GM19438 (cell line): ENCODE measurements at regions not wholly inside any gene's neighbourhood (a gene's known extent, or its start where the extent isn't known, plus 50 kb on each side); places are given as distances from the start of the nearest gene placed in this dataset.
"Not testable (repeated sequence)": the region's sequence is repeated elsewhere in the genome, so short reads cannot be mapped to it uniquely, and the experiment has no call there.

Experiments used
- ATAC-seq: cut with Tn5 transposase; IDR thresholded peaks from one replicate; pipeline ENCODE4 v1.9.1; 2021; ENCODE audit warnings: low read depth; ENCODE audit not compliant: unreplicated experiment

DNA sequence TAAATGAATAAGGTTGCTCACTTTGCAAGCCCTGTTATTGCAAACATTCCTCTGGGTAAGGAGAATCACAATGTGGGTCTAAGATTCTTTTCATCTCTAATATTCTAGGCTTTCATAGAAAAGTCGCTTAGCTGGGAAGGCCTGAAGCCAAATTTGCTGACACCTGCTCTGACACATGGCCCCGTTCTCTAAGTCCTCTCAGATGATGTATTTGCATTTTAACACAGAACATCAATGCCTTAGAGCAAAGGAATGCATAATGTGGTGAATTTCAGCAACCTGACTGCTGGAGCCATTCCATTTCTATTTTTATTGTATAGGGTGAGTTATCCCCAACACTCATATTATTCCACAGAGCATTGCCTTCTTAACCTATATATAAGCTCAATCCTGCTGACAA is 682.1 kb upstream of the NRP1 start:
- no peak for ATAC-seq

DNA sequence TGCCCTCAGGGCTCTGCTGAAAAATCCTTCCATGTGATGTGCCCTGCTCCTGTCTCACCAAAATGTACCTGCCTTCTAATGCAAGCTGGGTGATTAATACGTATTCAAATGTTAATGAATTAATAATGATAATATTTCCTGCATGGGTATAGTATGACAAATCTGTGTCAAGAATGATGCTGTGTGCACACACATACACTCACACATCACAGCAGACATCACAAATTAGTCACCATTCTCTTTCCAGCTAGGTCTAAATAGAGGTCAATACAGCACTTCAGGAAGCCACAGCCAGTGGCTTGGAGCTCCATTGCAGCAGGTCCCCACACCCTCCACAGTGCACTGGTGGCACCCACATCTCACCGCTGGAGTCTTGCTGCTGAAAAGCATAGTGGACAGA is 681.2 kb upstream of the NRP1 start:
- no peak for ATAC-seq

DNA sequence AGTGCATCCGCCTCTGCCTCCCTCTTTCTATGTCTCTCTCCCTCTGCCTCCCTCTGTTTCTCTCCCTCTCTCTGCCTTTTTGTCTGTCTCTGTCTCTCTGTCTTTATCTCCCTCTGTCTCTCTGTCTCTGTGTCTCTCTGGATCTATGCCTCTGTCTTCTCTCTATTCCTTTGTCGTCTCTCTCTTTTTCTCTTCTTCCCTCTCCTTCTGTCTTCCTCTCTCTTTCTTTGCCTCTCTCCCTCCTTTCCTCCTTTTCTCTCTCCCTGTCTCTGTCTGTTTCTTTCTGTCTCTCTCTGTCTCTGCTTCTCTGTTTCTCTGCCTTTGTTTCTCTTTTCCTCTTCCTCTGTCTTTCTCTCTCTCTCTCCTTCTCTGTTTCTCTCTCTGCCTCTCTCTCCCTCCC is 678.8 kb upstream of the NRP1 start:
- no peak for ATAC-seq

DNA sequence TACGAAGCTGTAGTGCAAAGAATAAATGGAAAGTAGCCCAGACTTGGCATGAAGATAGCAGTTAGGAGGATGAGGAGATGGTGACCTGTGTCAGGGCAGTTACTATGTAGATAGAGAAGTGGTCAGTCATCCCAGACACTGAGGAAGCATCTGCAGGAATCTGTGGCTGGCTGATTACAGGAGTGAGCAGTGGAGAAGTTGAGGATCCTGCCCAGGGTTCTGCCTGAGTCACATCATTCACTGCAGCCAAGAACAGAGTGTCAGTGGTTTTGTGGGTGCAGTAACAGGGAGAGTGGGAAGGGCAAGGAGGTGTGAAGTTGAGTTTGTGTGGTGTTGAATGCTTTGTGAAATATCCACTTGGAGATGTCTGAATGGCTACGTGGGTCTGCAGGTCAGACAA is 676.4 kb upstream of the NRP1 start:
- no peak for ATAC-seq

DNA sequence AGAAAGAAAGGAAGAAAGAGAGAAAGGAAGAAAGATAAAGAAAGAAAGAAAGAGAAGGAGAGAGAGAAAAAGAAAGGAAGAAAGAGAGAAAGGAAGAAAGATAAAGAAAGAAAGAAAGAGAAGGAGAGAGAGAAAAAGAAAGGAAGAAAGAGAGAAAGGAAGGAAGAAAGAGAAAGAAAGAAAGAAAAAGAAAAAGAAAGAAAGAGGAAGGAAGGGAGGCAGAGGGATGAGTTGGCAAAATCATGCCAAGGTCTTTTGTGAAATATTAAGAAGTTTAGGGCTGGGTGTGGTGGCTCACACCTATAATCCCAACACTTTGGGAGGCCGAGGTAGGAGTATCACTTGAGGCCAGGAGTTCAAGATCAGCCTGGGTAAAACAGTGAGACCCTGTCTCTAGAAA is 675.8 kb upstream of the NRP1 start:
- not testable (repeated sequence) for ATAC-seq

DNA sequence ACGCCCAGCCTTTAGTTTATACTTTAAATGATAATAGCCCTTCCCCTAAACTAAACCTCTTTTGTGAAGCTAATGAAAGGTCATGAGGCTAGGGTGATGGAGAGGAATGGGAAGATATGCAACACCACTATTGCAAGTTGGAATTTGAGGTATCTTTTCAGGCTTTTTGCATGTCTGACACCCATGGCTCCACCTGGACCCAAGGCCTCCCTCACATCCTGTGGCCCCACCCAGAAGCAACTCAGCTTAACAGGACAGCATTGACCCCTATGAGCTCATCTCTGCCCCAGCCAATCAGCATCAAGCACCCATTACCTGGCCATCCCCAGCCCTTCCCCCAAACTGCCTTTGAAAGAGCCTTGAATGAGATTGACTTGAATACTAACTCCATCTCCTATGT is 674.2 kb upstream of the NRP1 start:
- ATAC-seq: no peak

DNA sequence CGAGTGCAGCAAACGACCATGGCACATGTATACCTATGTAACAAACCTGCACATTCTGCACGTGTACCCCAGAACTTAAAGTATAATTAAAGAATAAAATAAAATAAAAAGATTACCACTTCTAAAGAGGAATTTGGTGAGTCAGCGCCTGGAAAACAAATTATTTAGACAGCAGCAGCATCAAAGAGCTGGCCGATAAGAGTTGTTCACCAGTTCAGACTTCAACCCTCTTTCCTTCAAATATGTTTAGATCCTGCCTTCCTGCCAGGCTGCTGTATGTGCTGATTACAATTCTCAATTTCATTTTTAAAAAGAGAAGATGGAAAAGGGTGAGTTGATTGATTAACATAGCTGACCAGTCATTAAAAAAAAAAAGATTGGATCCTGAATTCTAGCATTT is 672.0 kb upstream of the NRP1 start:
- ATAC-seq: no peak

DNA sequence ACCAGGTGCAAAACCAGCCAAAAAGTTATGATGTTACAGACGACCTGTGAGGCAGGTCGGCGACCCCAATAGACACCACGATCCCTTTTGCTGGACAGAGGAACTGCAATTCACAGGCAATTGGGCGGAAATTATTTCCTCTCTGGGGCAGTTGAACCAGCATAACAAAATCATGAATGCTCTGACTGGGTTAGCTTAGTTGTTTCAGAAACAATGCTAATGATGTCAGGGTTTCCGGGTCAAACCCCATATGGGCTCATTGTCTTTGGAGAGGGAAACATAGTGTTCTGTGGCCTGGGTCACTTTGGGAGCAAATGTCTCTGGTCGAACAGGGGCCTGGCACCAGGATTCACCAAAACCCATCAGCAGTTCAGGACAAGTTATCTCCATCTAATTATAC is 669.1 kb upstream of the NRP1 start:
- ATAC-seq: no peak

DNA sequence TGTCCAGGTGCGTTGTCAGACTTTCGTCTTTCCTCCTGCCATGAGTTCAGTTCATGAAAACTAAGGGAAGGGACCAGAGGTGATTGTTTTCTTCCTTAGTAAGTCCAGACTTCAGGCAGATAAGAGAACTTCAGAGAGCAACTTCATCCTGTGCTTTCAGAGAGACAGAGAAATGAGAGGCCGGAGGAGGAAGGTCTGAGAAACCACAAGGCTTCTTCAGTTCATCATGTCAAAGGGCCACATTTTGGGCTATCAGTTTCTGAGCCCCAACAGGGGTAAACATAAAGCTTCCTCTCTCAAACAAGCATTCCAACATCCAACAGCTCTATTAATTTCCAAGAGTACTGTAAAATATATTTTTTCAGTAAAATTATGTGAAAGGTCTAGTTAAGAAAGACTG is 668.4 kb upstream of the NRP1 start:
- no peak for ATAC-seq

DNA sequence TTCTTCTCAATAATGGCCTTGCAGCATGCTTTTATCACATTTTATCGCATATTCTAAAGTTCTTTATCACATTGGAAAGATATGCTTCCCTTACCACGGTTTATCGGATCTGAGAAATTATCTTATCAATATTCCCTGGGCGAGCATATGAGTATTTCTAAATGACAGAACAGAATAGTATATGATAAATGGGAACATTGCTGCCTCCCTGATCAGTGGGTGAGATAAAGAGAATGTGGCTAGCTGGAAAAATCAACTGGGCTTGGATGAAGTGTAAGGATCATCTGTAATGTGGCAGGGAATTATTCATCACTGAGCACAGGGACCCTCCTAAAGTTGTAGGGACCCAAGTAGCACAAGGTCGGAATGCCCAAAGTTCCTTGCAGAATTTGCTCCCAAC is 667.4 kb upstream of the NRP1 start:
- no peak for ATAC-seq

DNA sequence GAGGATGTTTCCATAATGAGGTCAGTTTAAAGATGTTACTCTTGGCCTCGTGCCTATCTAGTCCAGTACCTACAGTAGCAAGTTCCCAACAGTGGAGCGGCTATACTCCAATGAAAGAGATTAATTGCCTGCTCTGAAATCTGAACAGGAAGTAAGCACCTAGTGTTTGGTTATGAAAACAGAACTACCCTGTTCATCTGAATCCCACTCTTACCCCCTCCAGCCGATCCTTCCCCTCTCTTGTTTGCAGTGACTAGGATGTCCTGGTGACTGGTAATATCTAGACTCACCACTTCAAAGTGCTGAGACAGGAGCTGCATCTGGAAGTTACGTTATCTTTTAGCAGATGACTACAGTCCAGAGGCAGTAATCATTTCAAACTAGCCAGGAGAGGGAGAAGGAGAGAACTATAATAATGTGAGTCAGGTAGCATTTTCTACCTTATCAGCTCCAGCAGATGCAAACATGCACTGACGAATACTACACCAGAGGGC is 666.7 kb upstream of the NRP1 start:
- ATAC-seq: no peak

DNA sequence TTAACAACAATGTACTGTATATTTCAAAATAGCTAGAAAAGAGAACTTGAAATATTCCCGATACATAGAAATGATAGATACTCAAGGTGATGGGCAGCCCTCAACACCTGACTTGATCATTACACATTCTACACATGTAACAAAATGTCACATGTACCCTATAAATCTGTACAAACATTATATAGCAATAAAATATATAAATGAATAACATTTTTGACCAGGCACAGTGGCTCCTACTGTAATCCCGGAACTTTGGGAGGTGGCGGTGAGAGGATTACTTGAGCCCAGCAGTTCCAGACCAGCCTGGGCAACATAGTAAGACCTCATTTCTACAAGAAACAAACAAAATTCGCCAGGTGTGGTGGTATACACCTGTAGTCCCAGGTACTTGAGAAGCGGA is 659.5 kb upstream of the NRP1 start:
- no peak for ATAC-seq

DNA sequence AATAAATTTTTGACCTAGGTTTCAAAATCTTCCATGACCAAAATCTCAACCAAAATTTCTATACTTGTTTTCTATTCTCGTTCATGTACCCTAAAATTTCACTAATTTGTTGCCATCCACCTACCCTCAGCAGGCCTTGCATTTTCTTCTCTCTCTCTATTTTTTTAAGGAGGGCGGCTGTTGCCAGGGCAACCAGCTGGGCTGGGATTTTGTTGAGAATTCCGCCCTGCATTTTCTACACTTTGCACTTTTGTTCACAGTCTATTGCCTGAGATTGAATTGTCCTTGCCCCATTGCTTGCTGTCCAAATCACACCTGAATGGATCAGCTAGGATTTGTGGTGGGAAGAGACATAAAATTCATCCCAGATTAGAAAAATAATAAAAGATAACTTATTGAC is 657.5 kb upstream of the NRP1 start:
- no peak for ATAC-seq

DNA sequence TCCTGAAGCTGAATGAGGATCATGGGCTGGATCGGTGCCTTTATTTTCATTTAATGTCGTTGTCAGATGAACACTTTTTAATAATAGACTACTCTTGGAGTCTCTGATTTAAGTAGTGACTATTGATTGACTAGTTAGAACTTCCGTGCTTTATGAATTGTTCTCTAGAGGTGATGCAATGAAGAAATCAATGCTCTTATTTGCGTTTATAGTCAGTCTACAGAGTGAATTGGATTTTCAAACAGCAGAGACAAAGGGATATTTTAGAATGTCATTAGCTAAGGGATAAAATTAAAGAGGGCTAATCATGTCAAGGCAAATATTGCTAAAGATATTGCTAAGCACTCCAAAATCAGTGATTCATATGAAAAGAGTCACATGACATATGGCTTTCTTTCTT is 652.0 kb upstream of the NRP1 start:
- no peak for ATAC-seq

DNA sequence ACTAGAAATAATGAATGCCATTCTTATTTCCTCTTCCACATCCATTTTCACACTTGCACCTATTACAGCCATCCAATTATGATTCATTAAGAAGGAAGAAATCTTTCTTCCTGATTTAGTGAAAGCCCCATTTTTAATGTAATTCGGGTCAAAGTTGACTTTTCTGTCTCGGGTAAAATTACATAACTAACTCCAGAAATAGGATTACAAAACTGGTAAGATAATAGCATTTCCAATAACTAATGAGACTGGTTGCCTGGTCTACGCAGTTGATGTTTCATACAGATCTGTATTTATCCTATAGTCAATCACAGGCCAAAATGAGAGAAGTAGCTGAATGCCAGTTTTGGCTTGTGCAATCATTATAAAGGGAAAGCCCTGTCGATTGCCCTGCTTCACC is 651.5 kb upstream of the NRP1 start:
- ATAC-seq: no peak

DNA sequence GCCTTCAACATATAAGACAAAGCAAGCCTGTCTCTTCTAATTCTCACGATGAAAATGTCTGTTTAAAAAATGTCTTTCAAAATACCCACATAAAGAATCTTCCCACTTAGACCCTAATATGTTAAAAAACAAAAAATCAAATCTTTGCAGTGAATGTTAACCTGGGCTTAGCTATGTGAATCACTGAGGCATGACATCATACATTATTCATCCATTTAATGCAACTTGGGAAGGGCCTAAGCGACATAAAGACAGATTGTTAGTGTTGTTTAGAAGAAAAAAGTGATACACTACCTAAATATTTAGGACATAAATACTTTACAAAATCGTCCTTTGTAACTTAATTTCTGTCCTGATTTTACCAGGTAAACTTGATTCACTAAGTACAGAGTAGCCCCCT is 648.5 kb upstream of the NRP1 start:
- ATAC-seq: no peak

DNA sequence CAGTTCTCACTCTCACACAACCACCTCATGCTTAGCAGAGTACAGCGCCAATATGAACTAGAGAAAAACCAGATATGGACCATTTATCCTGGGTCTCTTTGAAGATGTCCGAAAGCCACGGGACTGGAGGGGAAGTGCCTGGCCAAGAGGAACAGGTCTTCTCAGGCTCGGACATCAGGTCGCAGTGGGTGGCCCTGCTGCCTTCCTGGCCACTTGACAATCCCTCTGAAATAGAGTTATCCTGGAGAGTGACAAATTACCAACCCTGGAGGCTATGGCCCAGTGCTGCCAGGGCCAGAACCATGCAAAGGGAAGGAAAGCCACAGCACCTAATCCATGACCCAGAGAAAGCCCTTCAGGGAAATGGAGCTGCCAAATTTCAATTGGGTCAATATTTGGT is 646.8 kb upstream of the NRP1 start:
- no peak for ATAC-seq

DNA sequence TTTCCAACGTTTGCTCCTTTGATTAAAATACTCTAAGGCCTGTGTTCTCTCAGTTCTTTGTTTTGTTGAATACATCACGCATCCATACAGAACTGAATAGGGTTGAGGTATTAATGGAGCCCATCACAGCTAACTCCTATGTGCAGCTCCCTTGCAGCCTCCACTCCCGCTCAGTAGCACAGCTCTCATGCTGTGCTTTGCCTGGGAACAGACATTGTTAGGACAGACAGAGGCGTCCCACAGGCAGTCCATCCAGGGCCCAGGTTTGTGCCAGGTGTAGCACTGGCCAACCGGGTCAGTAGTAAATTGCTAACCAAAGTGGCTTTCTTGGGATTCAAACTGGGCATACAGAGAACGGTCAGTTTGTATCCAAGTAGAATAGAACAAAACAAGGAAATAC is 644.7 kb upstream of the NRP1 start:
- no peak for ATAC-seq

DNA sequence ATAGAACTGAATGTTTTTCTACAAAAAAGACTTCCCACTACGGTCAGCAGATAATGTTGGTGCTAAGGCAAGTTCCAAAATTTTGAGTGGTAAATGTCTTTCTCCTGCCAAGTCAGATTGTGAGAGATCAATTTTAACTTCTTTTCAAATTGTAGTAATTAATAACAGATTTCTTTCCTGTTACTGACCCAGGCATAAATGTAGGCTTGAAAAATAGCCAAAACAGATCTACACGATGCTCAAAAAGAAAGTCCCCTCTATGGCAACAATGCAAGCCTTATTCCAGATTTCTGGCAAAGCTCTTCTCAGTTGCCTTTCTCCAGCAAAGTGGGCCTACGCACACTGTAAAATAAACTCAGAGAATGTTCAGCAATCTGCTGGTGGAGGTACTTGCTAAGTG is 641.0 kb upstream of the NRP1 start:
- no peak for ATAC-seq

DNA sequence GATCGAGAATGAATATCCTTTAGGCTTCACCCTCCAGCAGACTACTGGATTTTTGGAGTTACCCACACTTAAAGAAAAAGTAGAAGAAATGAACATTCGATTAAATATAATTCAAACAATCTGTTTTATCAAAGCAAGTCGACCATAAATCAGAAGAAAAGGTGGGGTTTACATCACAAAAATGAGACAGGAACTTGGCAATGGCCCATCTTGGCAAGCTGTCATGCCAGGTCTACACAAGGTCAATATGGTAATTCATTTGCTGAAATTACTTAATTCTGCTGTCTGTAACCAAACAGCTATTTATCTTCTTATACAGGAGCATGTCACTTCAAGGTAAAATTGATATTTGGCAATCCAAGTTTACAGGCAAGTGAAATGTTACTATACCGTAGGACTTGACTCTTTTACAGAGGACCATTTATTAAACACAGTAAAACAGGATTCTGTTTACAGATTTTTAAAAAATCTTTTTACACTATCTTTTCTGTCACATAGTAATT is 640.6 kb upstream of the NRP1 start:
- no peak for ATAC-seq

DNA sequence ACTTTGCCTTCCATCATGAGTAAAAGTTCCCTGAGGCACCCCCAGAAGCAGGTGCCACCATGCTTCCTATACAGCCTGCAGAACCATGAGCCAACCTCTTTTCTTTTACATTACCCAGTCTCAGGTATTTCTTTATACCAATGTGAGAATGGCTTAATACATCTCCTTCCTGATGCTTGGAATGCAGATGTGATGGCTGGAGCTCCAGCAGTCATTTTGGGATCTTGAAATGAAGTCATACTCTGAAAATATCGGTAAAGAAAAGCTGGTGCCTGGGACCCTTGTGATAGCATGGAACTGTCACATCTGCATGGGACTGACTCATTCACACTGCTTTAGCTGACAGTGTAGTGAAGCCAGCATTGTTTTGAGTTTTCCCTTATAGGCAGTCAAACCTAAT is 634.5 kb upstream of the NRP1 start:
- ATAC-seq: no peak

DNA sequence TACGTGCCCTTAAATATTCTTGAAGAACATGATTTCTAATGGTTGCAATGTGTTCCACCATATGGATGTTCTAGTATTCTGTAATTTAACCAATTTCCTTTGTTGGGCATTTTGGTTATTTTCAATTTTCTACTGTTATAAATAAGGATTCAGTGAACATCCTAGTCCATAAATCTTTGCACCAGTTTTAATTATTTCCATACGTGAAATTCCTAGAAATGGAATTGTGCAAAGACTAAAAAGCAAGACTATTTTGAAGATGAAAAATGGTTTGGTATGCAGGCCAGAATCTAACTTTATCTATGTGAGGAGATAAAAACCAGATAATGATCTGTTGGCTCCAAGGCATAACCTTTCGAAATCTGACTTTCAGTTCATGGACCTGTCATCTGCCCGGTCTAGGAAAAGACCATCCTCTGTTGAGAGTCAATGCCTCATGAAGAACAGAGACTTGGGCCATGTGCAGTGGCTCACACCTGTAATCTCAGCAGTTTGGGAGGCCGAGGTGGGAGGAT is 633.2 kb upstream of the NRP1 start:
- ATAC-seq: no peak

DNA sequence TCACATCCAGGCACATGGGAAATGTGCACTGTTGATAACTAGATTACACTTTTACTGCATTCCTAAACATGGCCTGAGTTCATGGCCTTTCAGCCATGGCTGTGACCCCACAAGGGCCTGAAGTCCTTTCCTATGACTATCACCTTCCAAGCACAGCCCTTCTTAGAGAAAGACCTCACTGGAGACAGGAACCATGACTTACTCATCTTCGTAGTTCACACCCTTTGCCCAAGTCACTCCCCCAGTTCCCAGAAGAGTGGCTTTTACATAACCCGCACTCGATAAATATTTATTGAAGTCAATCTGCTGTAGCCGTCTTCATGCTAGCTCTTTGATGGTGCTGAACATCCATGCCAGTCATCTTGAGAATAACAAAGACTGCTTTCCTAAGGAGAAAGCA is 632.5 kb upstream of the NRP1 start:
- no peak for ATAC-seq
